ENCODE measurements at regions not wholly inside any gene's neighbourhood (a gene's known extent, or its start where the extent isn't known, plus 50 kb on each side); places are given as distances from the start of the nearest gene placed in this dataset.

DNA sequence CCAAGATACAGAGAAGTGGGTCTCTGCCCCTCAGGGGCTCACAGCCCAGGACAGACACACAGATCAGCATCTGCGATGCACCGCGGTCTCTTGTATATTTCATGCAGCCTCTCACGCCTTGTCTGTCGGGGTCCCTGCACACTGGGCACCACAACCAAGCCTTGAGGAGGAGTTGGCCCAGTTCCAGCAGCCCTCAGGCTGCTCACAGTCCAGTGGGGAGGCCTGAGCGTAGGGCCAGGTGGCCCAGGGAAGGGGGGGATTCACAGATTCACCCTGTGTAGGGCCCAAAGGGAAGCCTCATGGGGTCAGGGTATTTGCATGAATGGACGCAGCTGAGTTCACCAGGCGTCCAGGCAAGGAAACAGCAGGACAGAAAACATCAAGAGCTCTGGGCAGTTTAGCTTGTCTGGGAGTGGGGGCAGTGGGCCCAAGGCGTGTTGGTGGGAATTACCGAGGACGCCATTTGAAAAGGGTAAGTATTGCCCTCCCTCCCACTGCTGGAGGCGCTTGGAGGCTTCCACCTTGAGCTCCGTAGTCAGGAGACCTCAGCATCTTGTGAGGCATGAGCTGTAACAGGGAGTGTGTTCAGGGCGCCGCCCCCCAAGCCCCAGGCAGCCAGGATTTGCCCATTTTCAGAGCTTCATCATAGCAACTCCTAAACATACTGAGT, 129.1 kb upstream of the CHST15 start (continued):
- TF ChIP-seq, protein P1, sequence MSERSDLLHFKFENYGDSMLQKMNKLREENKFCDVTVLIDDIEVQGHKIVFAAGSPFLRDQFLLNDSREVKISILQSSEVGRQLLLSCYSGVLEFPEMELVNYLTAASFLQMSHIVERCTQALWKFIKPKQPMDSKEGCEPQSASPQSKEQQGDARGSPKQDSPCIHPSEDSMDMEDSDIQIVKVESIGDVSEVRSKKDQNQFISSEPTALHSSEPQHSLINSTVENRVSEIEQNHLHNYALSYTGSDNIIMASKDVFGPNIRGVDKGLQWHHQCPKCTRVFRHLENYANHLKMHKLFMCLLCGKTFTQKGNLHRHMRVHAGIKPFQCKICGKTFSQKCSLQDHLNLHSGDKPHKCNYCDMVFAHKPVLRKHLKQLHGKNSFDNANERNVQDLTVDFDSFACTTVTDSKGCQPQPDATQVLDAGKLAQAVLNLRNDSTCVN (tag by site-specific recombination; optimal IDR thresholded peaks at IDR 0.05): no peak
- TF ChIP-seq ZNF529 (tag by site-specific recombination; IDR thresholded peaks at IDR 0.05; ENCODE audit: insufficient replicate concordance): no peak
- no peak for TF ChIP-seq ZBTB21 (tag by site-specific recombination; IDR thresholded peaks at IDR 0.05)
- no peak for TF ChIP-seq ZNF221 (tag by site-specific recombination; IDR thresholded peaks at IDR 0.05; ENCODE audit: borderline replicate concordance)
- no peak for TF ChIP-seq ZNF133 (tag by site-specific recombination; IDR thresholded peaks at IDR 0.05)
- no peak for TF ChIP-seq ZNF561 (tag by site-specific recombination; IDR thresholded peaks at IDR 0.05; ENCODE audit: borderline replicate concordance)
- no peak for TF ChIP-seq ZNF175 (tag by site-specific recombination; IDR thresholded peaks at IDR 0.05)

DNA sequence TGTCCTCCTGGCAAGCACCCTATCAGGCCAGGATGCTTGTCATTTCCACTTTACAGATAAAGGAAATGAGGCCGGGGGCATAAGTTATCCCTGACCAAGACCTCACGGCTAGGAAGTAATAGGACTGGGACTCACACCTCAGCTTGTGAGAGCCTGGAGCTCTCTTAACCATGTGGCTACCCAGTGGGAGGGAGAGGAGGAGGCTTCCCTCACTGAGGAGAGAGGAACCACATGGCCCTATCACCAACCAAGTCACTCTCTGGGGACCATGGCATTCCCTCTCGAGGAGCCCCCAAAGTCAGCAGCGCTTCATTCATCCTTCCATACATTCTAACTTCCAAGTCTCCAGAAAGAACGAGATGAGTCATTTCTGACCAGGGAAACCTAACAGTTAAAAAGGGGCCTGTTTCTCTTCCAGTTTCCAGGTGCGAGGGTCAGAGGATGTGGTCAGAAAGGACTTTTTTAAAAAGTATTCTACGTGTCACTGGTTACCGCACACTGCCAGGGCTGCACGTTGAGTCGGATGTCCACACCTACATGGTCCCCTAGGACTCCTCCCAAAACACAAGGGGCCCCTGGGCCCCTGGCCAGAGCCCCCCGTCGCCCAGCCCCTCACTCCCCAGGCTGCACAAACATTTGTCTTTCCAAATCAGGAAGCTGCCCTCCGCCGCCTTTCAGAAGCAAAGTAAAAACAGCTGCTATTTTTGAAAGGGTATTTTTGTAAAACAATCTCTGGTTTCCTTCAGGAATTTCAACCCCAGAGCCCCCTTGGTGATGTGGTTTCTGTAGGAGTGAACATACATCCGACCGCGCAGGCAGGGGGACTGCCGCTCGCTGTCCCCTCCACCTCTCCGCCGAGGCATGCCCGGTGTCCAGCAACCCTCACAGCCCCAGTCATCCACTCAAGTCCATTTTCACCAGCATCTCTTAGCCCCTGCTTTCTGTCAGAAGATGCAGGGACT, 128.2 kb upstream of the CHST15 start:
- Histone ChIP-seq H3K36me3 (ENCODE audit: control insufficient read depth in 2 of 2, insufficient read depth in 1 of 2, low read length in 2 of 2) (no peaks in the 10 kb centered on the region), H3K4me3 (ENCODE audit: low read depth, low read length) (no peak overlapping the region), H3K9me3 (ENCODE audit: control insufficient read depth, insufficient read depth, low read depth, low read length) (no peaks in the 10 kb centered on the region), H3K4me1 (ENCODE audit: control insufficient read depth, insufficient read depth, low read length) (no peaks in the 10 kb centered on the region), H3K27ac (ENCODE audit: extremely low read depth, low read depth, low read length) (no peak overlapping the region)
- ChIA-PET POLR2A (no interaction called here), CTCF (interaction anchor here (0.7 to 1.2 kb wide), 2 partner anchors 126 to 168 kb away, joined by 3 to 5 read pairs; no protein-coding TSS in a partner anchor)
- no peak for TF ChIP-seq ZFP37 (tag by site-specific recombination; IDR thresholded peaks at IDR 0.05)
- no peak for TF ChIP-seq HOXA7 (CRISPR knock-in tag; IDR thresholded peaks at IDR 0.05; ENCODE audit: borderline replicate concordance)
- TF ChIP-seq ZNF600 (tag by site-specific recombination; IDR thresholded peaks at IDR 0.05): no peak
- TF ChIP-seq ZNF157 (tag by site-specific recombination; IDR thresholded peaks at IDR 0.05): no peak
- TF ChIP-seq ZNF707 (tag by site-specific recombination; IDR thresholded peaks at IDR 0.05): no peak
- TF ChIP-seq, protein P2, sequence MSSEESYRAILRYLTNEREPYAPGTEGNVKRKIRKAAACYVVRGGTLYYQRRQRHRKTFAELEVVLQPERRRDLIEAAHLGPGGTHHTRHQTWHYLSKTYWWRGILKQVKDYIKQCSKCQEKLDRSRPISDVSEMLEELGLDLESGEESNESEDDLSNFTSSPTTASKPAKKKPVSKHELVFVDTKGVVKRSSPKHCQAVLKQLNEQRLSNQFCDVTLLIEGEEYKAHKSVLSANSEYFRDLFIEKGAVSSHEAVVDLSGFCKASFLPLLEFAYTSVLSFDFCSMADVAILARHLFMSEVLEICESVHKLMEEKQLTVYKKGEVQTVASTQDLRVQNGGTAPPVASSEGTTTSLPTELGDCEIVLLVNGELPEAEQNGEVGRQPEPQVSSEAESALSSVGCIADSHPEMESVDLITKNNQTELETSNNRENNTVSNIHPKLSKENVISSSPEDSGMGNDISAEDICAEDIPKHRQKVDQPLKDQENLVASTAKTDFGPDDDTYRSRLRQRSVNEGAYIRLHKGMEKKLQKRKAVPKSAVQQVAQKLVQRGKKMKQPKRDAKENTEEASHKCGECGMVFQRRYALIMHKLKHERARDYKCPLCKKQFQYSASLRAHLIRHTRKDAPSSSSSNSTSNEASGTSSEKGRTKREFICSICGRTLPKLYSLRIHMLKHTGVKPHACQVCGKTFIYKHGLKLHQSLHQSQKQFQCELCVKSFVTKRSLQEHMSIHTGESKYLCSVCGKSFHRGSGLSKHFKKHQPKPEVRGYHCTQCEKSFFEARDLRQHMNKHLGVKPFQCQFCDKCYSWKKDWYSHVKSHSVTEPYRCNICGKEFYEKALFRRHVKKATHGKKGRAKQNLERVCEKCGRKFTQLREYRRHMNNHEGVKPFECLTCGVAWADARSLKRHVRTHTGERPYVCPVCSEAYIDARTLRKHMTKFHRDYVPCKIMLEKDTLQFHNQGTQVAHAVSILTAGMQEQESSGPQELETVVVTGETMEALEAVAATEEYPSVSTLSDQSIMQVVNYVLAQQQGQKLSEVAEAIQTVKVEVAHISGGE (tag by site-specific recombination; conservative IDR thresholded peaks at IDR 0.05; ENCODE audit: low read depth): no peak
- TF ChIP-seq ZNF174 (tag by site-specific recombination; IDR thresholded peaks at IDR 0.05): no peak
- TF ChIP-seq, protein P3, sequence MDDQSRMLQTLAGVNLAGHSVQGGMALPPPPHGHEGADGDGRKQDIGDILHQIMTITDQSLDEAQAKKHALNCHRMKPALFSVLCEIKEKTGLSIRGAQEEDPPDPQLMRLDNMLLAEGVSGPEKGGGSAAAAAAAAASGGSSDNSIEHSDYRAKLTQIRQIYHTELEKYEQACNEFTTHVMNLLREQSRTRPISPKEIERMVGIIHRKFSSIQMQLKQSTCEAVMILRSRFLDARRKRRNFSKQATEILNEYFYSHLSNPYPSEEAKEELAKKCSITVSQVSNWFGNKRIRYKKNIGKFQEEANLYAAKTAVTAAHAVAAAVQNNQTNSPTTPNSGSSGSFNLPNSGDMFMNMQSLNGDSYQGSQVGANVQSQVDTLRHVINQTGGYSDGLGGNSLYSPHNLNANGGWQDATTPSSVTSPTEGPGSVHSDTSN (CRISPR knock-in tag; IDR thresholded peaks at IDR 0.05): no peak
- no peak for TF ChIP-seq ZNF223 (tag by site-specific recombination; IDR thresholded peaks at IDR 0.05)
- TF ChIP-seq ZNF132 (tag by site-specific recombination; IDR thresholded peaks at IDR 0.05; ENCODE audit: borderline replicate concordance): no peak
- no peak for TF ChIP-seq ZNF555 (tag by site-specific recombination; conservative IDR thresholded peaks at IDR 0.05)
- no peak for TF ChIP-seq ZNF544 (tag by site-specific recombination; IDR thresholded peaks at IDR 0.05)
- no peak for TF ChIP-seq KLF7 (tag by site-specific recombination; IDR thresholded peaks at IDR 0.05; ENCODE audit: borderline replicate concordance)
- TF ChIP-seq ZNF530 (tag by site-specific recombination; IDR thresholded peaks at IDR 0.05; ENCODE audit: low read depth): no peak
- TF ChIP-seq BCL11B (tag by site-specific recombination; IDR thresholded peaks at IDR 0.05; ENCODE audit: low read depth): no peak
- no peak for TF ChIP-seq BCL11A (tag by site-specific recombination; IDR thresholded peaks at IDR 0.05; ENCODE audit: low read depth)
- no peak for TF ChIP-seq ZNF175 (tag by site-specific recombination; IDR thresholded peaks at IDR 0.05)
- TF ChIP-seq, protein P4, sequence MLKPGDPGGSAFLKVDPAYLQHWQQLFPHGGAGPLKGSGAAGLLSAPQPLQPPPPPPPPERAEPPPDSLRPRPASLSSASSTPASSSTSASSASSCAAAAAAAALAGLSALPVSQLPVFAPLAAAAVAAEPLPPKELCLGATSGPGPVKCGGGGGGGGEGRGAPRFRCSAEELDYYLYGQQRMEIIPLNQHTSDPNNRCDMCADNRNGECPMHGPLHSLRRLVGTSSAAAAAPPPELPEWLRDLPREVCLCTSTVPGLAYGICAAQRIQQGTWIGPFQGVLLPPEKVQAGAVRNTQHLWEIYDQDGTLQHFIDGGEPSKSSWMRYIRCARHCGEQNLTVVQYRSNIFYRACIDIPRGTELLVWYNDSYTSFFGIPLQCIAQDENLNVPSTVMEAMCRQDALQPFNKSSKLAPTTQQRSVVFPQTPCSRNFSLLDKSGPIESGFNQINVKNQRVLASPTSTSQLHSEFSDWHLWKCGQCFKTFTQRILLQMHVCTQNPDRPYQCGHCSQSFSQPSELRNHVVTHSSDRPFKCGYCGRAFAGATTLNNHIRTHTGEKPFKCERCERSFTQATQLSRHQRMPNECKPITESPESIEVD (tag by site-specific recombination; IDR thresholded peaks at IDR 0.05): no peak
- no peak for TF ChIP-seq ZNF416 (tag by site-specific recombination; IDR thresholded peaks at IDR 0.05)

All from HEK293 (cell line).